Endothelial cell of umbilical vein (primary cell): ENCODE measurements at regions not wholly inside any gene's neighbourhood (a gene's known extent, or its start where the extent isn't known, plus 50 kb on each side); places are given as distances from the start of the nearest gene placed in this dataset.
"Not testable (repeated sequence)": the region's sequence is repeated elsewhere in the genome, so short reads cannot be mapped to it uniquely, and the experiment has no call there.

ENCODE experiments used
- BruUV-seq: library from RNA; stranded (reverse); fragments of 400-500 nt; replicated peaks from 2 replicates; lab custom pipeline; 2021; lab: Mats Ljungman, UMichigan
- CTCF ChIA-PET: fragments of 300-600, 350-600 bp; sonication (Branson Sonifier 250); formaldehyde crosslinking; loops from one replicate; lab custom pipeline; 2021; ENCODE audit warnings: antibody characterized with exemption, inconsistent platforms; lab: Charles Lee
- POLR2A ChIA-PET: fragments of 300-600, 350-600 bp; sonication (Branson Sonifier 250); formaldehyde crosslinking; loops from one replicate; lab custom pipeline; 2021; ENCODE audit warnings: antibody characterized with exemption, inconsistent platforms; lab: Charles Lee
- DNase-seq: peaks from one replicate; pipeline ENCODE4 v3.0.0-alpha.2; 2011; ENCODE audit warnings: low read depth, low spot score
- FAIRE-seq: peaks from 2 replicates; lab custom pipeline; 2011; peaks lifted over from hg19 to GRCh38; lab: Jason Lieb, UNC
- H2AFZ ChIP-seq: 2 replicates; pipeline ENCODE4 v1.6.0; 2012; ENCODE audit warnings: low read depth, low read length, control low read depth, inconsistent platforms
- H3K27ac ChIP-seq: 2 replicates; pipeline ENCODE4 v1.5.1; 2011; ENCODE audit warnings: low read depth, mild to moderate bottlenecking, control low read depth, low read length, moderate library complexity; ENCODE audit not compliant: insufficient read depth
- H3K27me3 ChIP-seq, 2 experiments: 2 replicates each; pipeline versions ENCODE4 v1.6.0 to v1.6.1; 2011; ENCODE audit warnings: low read length in 2 of 2, mixed read lengths in 1 of 2; ENCODE audit not compliant: control insufficient read depth in 2 of 2, insufficient read depth in 2 of 2
- H3K36me3 ChIP-seq, 2 experiments: 2 replicates in 1 of 2; 3 replicates in 1 of 2; pipeline ENCODE4 v1.5.1; 2011; ENCODE audit warnings: low read length in 2 of 2, mild to moderate bottlenecking in 1 of 2, moderate library complexity in 1 of 2; ENCODE audit not compliant: control insufficient read depth in 2 of 2, insufficient read depth in 2 of 2; ENCODE audit errors: extremely low read depth in 1 of 2
- H3K4me1 ChIP-seq: 3 replicates; pipeline ENCODE4 v1.5.1; 2011; ENCODE audit warnings: mild to moderate bottlenecking, low read length; ENCODE audit not compliant: control insufficient read depth, insufficient read depth; ENCODE audit errors: extremely low read depth
- H3K4me2 ChIP-seq: 2 replicates; pipeline ENCODE4 v1.6.1; 2011; ENCODE audit warnings: low read length, control low read depth, mixed read lengths; ENCODE audit not compliant: insufficient read depth
- H3K4me3 ChIP-seq, 3 experiments: fragments of 200-600 bp in 1 of 3; sonication (generic), shearing (Covaris generic) in 1 of 3; replicated peaks in 1 of 3; 2 replicates each; pipeline ENCODE4 v1.5.1; 2011 to 2016; ENCODE audit warnings: control low read depth in 3 of 3, low read length in 3 of 3, mild to moderate bottlenecking in 2 of 3, inconsistent platforms in 1 of 3, low read depth in 1 of 3, moderate library complexity in 1 of 3; ENCODE audit not compliant: insufficient read depth in 1 of 3
- H3K79me2 ChIP-seq: 2 replicates; pipeline ENCODE4 v1.6.0; 2012; ENCODE audit warnings: low read length, inconsistent platforms; ENCODE audit not compliant: control insufficient read depth, insufficient read depth
- H3K9ac ChIP-seq: replicated peaks from 2 replicates; pipeline ENCODE3; 2011; ENCODE audit warnings: low read length, control low read depth; ENCODE audit not compliant: insufficient read depth; ENCODE audit errors: extremely low read depth
- H3K9me1 ChIP-seq: replicated peaks from 3 replicates; pipeline ENCODE4 v1.6.0; 2011; ENCODE audit warnings: mild to moderate bottlenecking, low read length; ENCODE audit not compliant: control insufficient read depth, insufficient read depth; ENCODE audit errors: extremely low read depth
- H3K9me3 ChIP-seq: replicated peaks from 2 replicates; pipeline ENCODE4 v1.5.1; 2012; ENCODE audit warnings: low read length, inconsistent platforms; ENCODE audit not compliant: control insufficient read depth, insufficient read depth
- H4K20me1 ChIP-seq: replicated peaks from 2 replicates; pipeline ENCODE3; 2011; ENCODE audit warnings: mild to moderate bottlenecking, low read length; ENCODE audit not compliant: control insufficient read depth, insufficient read depth; ENCODE audit errors: extremely low read depth
- dilution Hi-C: fragments of 300-500 bp; cut with MboI; formaldehyde crosslinking; loops from one replicate; pipeline ENCODE4 v1.15.0; 2019; ENCODE audit warnings: low sequenced_read_pairs; ENCODE audit not compliant: extremely low pct_ligation_motif_present
- intact Hi-C: fragments of 100-400 bp; cut with micrococcal nuclease; formaldehyde crosslinking; loops from one replicate; pipeline ENCODE4 v1.10.0; 2022

DNA sequence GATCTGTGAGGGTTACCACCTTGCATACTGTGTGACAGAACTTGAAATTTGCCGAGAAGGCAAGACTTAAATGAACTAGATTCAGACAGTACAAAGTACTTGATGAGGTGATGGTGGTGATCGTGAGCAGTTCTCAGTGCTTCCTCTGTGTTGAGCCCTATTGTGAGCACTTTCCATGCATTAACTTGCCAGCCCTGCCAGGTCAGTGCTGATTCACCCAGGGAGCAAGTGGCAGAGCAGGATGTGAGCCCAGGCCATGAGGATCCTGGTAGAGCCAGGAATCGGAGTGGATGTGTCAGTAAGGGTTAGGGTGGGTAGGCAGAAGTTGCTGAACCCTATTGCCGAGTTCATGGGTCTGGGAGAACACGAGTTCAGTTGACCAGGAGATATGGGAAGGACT, 4545.7 kb upstream of the TPTE start:
- H3K9ac ChIP-seq, H3K27me3 ChIP-seq, POLR2A ChIA-PET, H3K36me3 ChIP-seq, DNase-seq, intact Hi-C loops, H2AFZ ChIP-seq, H3K79me2 ChIP-seq, H3K9me3 ChIP-seq, H4K20me1 ChIP-seq, H3K4me3 ChIP-seq, H3K9me1 ChIP-seq, BruUV-seq, CTCF ChIA-PET, H3K4me2 ChIP-seq, H3K4me1 ChIP-seq, H3K27ac ChIP-seq, FAIRE-seq, dilution Hi-C loops: not testable (repeated sequence)

DNA sequence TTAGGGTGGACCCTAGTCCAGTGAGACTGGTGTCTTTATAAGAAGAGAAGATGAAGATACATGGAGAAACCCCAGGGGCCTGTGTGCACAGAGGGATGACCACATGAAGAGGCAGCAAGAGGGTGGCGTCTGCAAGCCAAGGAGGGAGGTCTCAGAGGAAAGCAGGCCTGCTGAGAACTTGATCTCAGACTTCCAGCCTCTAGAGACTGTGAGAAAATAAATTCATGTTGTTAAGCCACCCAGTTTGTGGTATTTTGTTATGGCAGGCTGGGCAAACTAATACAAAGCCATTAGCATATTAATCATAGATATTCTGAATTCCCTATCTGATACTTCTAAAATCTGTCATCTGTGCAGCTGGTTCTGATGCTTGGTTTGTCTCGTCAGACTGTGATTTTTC, 4523.8 kb upstream of the TPTE start:
- BruUV-seq, dilution Hi-C loops, H2AFZ ChIP-seq, H3K9me1 ChIP-seq, H3K9ac ChIP-seq, intact Hi-C loops, H3K79me2 ChIP-seq, H4K20me1 ChIP-seq, CTCF ChIA-PET, FAIRE-seq, H3K27ac ChIP-seq, DNase-seq, H3K27me3 ChIP-seq, H3K4me1 ChIP-seq, POLR2A ChIA-PET, H3K36me3 ChIP-seq, H3K4me3 ChIP-seq, H3K4me2 ChIP-seq, H3K9me3 ChIP-seq: not testable (repeated sequence)

DNA sequence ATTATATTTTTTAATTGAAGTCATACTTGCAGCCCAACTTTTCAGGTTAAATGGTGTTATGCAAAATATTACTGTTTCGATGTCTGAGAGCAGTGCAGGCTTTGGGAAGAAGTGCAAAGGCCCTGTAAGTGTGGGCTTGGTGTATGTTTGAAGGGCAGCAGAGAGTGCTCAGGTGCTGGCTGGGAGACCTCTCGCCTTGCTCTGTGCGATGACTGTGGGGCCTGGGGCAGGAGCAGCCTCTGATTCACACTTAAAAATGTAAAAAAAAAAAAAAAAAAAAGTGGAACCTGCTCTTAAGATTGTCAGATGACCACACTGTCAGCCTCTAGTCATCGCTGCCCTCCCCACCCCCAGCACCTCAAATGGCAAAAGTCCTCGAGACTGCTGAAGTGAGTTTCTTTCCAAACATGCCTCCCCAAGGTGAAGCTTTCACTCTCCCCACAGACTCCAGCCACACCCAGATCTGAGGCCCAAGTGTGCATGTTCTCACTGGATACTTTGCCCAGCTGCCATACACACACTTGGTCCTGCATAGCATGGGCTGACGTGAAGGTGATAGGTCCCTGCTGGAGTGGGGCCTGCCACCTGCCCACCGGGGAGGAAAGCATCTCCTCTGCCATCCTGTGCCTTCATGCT, 4505.8 kb upstream of the TPTE start:
- H4K20me1 ChIP-seq, FAIRE-seq, H3K4me2 ChIP-seq, H3K36me3 ChIP-seq, DNase-seq, POLR2A ChIA-PET, BruUV-seq, H3K9me1 ChIP-seq, H2AFZ ChIP-seq, H3K4me1 ChIP-seq, H3K27ac ChIP-seq, intact Hi-C loops, H3K9ac ChIP-seq, H3K27me3 ChIP-seq, CTCF ChIA-PET, dilution Hi-C loops, H3K79me2 ChIP-seq, H3K9me3 ChIP-seq, H3K4me3 ChIP-seq: not testable (repeated sequence)

DNA sequence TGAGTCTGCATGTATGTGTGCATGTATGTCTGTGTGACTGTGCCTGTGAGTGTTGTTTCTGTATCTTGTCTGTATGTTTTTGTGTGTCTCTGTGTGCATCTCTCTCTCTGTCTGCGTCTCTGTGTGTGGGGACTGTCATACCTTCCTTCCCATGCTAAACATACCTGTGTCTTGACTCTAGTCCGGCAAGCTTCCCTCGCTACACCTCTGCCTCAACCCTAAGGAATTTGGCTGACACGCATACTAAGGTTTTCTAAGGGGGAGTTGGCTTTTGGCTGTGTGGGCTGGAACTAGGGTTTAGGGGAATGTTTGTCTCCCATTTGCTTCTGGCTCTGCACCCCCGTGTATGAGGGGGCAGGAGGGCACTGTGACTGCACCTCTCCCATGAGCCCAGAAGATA, 4500.9 kb upstream of the TPTE start:
- dilution Hi-C loops, H3K27ac ChIP-seq, H3K9ac ChIP-seq, CTCF ChIA-PET, H3K4me2 ChIP-seq, H3K4me3 ChIP-seq, H3K9me3 ChIP-seq, intact Hi-C loops, H3K36me3 ChIP-seq, H3K4me1 ChIP-seq, FAIRE-seq, H2AFZ ChIP-seq, BruUV-seq, H4K20me1 ChIP-seq, POLR2A ChIA-PET, H3K9me1 ChIP-seq, H3K27me3 ChIP-seq, DNase-seq, H3K79me2 ChIP-seq: not testable (repeated sequence)
